Spleen (tissue), 7 donors: ENCODE measurements at regions not wholly inside any gene's neighbourhood (a gene's known extent, or its start where the extent isn't known, plus 50 kb on each side); places are given as distances from the start of the nearest gene placed in this dataset.

Experiments
- POLR2A ChIP-seq, 3 donors: fragments of 450-650 bp; IDR thresholded peaks; one replicate each; pipeline ENCODE4 v1.5.1; 2017; ENCODE audit warnings: antibody characterized with exemption in 3 of 3, mild to moderate bottlenecking in 1 of 3
- TF ChIP-seq, protein P1 (sequence below), 11 experiments: fragments of 200-600 bp in 7 of 11; fragments of 450-650 bp in 4 of 11; sonication (generic) in 4 of 11; IDR thresholded peaks in 8 of 11; conservative IDR thresholded peaks in 3 of 11; 1 replicate in 7 of 11; 2 replicates in 4 of 11; pipeline versions ENCODE4 v1.4.0 to v1.8.0; 2016 to 2021; ENCODE audit warnings: antibody characterized with exemption in 11 of 11, inconsistent platforms in 4 of 11, mild to moderate bottlenecking in 1 of 11
- donor health status: DM: no; HTN: no; CAD: no; lungs with moderate emphysema.
- donor health status: DM: no; HTN: no; CAD: no.
- donor health status: DM: no; HTN: no; CAD: no.

GRCh38 chr4:31125061-31125460 lies 404.9 kb downstream of the PCDH7 start:
- TF ChIP-seq POLR2A (IDR thresholded peaks at IDR 0.05) = no peak
- TF ChIP-seq, protein P1, sequence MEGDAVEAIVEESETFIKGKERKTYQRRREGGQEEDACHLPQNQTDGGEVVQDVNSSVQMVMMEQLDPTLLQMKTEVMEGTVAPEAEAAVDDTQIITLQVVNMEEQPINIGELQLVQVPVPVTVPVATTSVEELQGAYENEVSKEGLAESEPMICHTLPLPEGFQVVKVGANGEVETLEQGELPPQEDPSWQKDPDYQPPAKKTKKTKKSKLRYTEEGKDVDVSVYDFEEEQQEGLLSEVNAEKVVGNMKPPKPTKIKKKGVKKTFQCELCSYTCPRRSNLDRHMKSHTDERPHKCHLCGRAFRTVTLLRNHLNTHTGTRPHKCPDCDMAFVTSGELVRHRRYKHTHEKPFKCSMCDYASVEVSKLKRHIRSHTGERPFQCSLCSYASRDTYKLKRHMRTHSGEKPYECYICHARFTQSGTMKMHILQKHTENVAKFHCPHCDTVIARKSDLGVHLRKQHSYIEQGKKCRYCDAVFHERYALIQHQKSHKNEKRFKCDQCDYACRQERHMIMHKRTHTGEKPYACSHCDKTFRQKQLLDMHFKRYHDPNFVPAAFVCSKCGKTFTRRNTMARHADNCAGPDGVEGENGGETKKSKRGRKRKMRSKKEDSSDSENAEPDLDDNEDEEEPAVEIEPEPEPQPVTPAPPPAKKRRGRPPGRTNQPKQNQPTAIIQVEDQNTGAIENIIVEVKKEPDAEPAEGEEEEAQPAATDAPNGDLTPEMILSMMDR (IDR thresholded peaks at IDR 0.05 in 8 of 11, conservative IDR thresholded peaks at IDR 0.05 in 3 of 11) = no peak
